ENCODE measurements at regions not wholly inside any gene's neighbourhood (a gene's known extent, or its start where the extent isn't known, plus 50 kb on each side); places are given as distances from the start of the nearest gene placed in this dataset.

DNA sequence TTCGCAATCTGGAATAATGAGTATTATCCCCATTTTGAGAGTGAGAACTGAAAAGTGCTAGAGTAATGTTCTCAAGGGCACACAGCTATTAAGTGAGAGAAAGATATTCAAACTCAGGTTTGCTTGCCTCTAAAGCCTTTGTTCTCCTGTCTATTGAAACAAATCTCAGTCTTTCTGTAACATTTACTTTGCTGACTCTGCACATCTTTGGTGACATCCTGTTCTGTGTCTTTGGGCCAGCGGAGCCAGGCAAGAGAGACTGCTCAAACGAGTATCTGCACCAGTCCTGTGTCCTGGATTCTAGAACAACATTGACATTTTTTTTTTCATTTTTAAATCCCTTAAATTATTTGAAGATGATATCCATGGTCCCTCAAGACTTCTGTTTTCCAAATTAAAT, 1539.2 kb upstream of the PIK3C3 start:
- TF ChIP-seq, protein P1, sequence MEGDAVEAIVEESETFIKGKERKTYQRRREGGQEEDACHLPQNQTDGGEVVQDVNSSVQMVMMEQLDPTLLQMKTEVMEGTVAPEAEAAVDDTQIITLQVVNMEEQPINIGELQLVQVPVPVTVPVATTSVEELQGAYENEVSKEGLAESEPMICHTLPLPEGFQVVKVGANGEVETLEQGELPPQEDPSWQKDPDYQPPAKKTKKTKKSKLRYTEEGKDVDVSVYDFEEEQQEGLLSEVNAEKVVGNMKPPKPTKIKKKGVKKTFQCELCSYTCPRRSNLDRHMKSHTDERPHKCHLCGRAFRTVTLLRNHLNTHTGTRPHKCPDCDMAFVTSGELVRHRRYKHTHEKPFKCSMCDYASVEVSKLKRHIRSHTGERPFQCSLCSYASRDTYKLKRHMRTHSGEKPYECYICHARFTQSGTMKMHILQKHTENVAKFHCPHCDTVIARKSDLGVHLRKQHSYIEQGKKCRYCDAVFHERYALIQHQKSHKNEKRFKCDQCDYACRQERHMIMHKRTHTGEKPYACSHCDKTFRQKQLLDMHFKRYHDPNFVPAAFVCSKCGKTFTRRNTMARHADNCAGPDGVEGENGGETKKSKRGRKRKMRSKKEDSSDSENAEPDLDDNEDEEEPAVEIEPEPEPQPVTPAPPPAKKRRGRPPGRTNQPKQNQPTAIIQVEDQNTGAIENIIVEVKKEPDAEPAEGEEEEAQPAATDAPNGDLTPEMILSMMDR (IDR thresholded peaks at IDR 0.05; ENCODE audit: insufficient read depth, low read depth, low read length): no peak
- no peak for TF ChIP-seq EZH2 (IDR thresholded peaks at IDR 0.05; ENCODE audit: insufficient read depth, low read length)
